Endothelial cell of umbilical vein (primary cell): ENCODE measurements at regions not wholly inside any gene's neighbourhood (a gene's known extent, or its start where the extent isn't known, plus 50 kb on each side); places are given as distances from the start of the nearest gene placed in this dataset.

Source experiments
- BruUV-seq: library from RNA; stranded (reverse); fragments of 400-500 nt; replicated peaks from 2 replicates; lab custom pipeline; 2021; lab: Mats Ljungman, UMichigan
- CTCF ChIA-PET: fragments of 300-600, 350-600 bp; sonication (Branson Sonifier 250); formaldehyde crosslinking; loops from one replicate; lab custom pipeline; 2021; ENCODE audit warnings: antibody characterized with exemption, inconsistent platforms; lab: Charles Lee
- POLR2A ChIA-PET: fragments of 300-600, 350-600 bp; sonication (Branson Sonifier 250); formaldehyde crosslinking; loops from one replicate; lab custom pipeline; 2021; ENCODE audit warnings: antibody characterized with exemption, inconsistent platforms; lab: Charles Lee
- DNase-seq: peaks from one replicate; pipeline ENCODE4 v3.0.0-alpha.2; 2011; ENCODE audit warnings: low read depth, low spot score
- FAIRE-seq: peaks from 2 replicates; lab custom pipeline; 2011; peaks lifted over from hg19 to GRCh38; lab: Jason Lieb, UNC
- H2AFZ ChIP-seq: 2 replicates; pipeline ENCODE4 v1.6.0; 2012; ENCODE audit warnings: low read depth, low read length, control low read depth, inconsistent platforms
- H3K27ac ChIP-seq: 2 replicates; pipeline ENCODE4 v1.5.1; 2011; ENCODE audit warnings: low read depth, mild to moderate bottlenecking, control low read depth, low read length, moderate library complexity; ENCODE audit not compliant: insufficient read depth
- H3K27me3 ChIP-seq, 2 experiments: 2 replicates each; pipeline versions ENCODE4 v1.6.0 to v1.6.1; 2011; ENCODE audit warnings: low read length in 2 of 2, mixed read lengths in 1 of 2; ENCODE audit not compliant: control insufficient read depth in 2 of 2, insufficient read depth in 2 of 2
- H3K36me3 ChIP-seq, 2 experiments: 2 replicates in 1 of 2; 3 replicates in 1 of 2; pipeline ENCODE4 v1.5.1; 2011; ENCODE audit warnings: low read length in 2 of 2, mild to moderate bottlenecking in 1 of 2, moderate library complexity in 1 of 2; ENCODE audit not compliant: control insufficient read depth in 2 of 2, insufficient read depth in 2 of 2; ENCODE audit errors: extremely low read depth in 1 of 2
- H3K4me1 ChIP-seq: 3 replicates; pipeline ENCODE4 v1.5.1; 2011; ENCODE audit warnings: mild to moderate bottlenecking, low read length; ENCODE audit not compliant: control insufficient read depth, insufficient read depth; ENCODE audit errors: extremely low read depth
- H3K4me2 ChIP-seq: 2 replicates; pipeline ENCODE4 v1.6.1; 2011; ENCODE audit warnings: low read length, control low read depth, mixed read lengths; ENCODE audit not compliant: insufficient read depth
- H3K4me3 ChIP-seq, 3 experiments: fragments of 200-600 bp in 1 of 3; sonication (generic), shearing (Covaris generic) in 1 of 3; replicated peaks in 1 of 3; 2 replicates each; pipeline ENCODE4 v1.5.1; 2011 to 2016; ENCODE audit warnings: control low read depth in 3 of 3, low read length in 3 of 3, mild to moderate bottlenecking in 2 of 3, inconsistent platforms in 1 of 3, low read depth in 1 of 3, moderate library complexity in 1 of 3; ENCODE audit not compliant: insufficient read depth in 1 of 3
- H3K79me2 ChIP-seq: 2 replicates; pipeline ENCODE4 v1.6.0; 2012; ENCODE audit warnings: low read length, inconsistent platforms; ENCODE audit not compliant: control insufficient read depth, insufficient read depth
- H3K9ac ChIP-seq: replicated peaks from 2 replicates; pipeline ENCODE3; 2011; ENCODE audit warnings: low read length, control low read depth; ENCODE audit not compliant: insufficient read depth; ENCODE audit errors: extremely low read depth
- H3K9me1 ChIP-seq: replicated peaks from 3 replicates; pipeline ENCODE4 v1.6.0; 2011; ENCODE audit warnings: mild to moderate bottlenecking, low read length; ENCODE audit not compliant: control insufficient read depth, insufficient read depth; ENCODE audit errors: extremely low read depth
- H3K9me3 ChIP-seq: replicated peaks from 2 replicates; pipeline ENCODE4 v1.5.1; 2012; ENCODE audit warnings: low read length, inconsistent platforms; ENCODE audit not compliant: control insufficient read depth, insufficient read depth
- H4K20me1 ChIP-seq: replicated peaks from 2 replicates; pipeline ENCODE3; 2011; ENCODE audit warnings: mild to moderate bottlenecking, low read length; ENCODE audit not compliant: control insufficient read depth, insufficient read depth; ENCODE audit errors: extremely low read depth
- CTCF ChIP-seq, 2 donors: IDR thresholded peaks; 1 replicate in 1 of 2; 2 replicates in 1 of 2; pipeline ENCODE4 v1.5.1; 2011; ENCODE audit warnings: low read length in 2 of 2, mild to moderate bottlenecking in 2 of 2, moderate library complexity in 2 of 2, control low read depth in 1 of 2, inconsistent platforms in 1 of 2, low read depth in 1 of 2; ENCODE audit not compliant: insufficient read depth in 1 of 2; ENCODE audit errors: extremely low read depth in 1 of 2
- EZH2 ChIP-seq: IDR thresholded peaks from 2 replicates; pipeline ENCODE4 v1.6.1; 2012; ENCODE audit warnings: borderline replicate concordance, low read depth, mild to moderate bottlenecking, moderate library complexity, low read length, inconsistent platforms; ENCODE audit not compliant: severe bottlenecking
- FOS ChIP-seq: IDR thresholded peaks from 2 replicates; pipeline ENCODE4 v1.6.1; 2011; ENCODE audit warnings: mild to moderate bottlenecking, low read length, moderate library complexity, borderline replicate concordance; ENCODE audit not compliant: insufficient read depth
- GATA2 ChIP-seq: IDR thresholded peaks from 2 replicates; pipeline ENCODE4 v1.7.0; 2011; ENCODE audit warnings: low read depth, mild to moderate bottlenecking, moderate library complexity, mixed read lengths, low read length; ENCODE audit not compliant: insufficient read length, insufficient read depth
- JUN ChIP-seq: IDR thresholded peaks from 2 replicates; pipeline ENCODE4 v1.6.1; 2011; ENCODE audit warnings: borderline replicate concordance, low read depth; ENCODE audit not compliant: insufficient read length, insufficient read depth
- MYC ChIP-seq: IDR thresholded peaks from one replicate; pipeline ENCODE4 v1.6.1; 2011; ENCODE audit warnings: mild to moderate bottlenecking, low read depth, low read length
- POLR2A ChIP-seq: IDR thresholded peaks from 2 replicates; pipeline ENCODE4 v1.6.1; 2012; ENCODE audit warnings: low read depth, mild to moderate bottlenecking, control low read depth, low read length
- POLR2AphosphoS5 ChIP-seq: IDR thresholded peaks from 2 replicates; pipeline ENCODE4 v1.6.1; 2012; ENCODE audit warnings: low read depth, mild to moderate bottlenecking, control low read depth, low read length, moderate library complexity; ENCODE audit not compliant: insufficient read depth
- dilution Hi-C: fragments of 300-500 bp; cut with MboI; formaldehyde crosslinking; loops from one replicate; pipeline ENCODE4 v1.15.0; 2019; ENCODE audit warnings: low sequenced_read_pairs; ENCODE audit not compliant: extremely low pct_ligation_motif_present
- intact Hi-C: fragments of 100-400 bp; cut with micrococcal nuclease; formaldehyde crosslinking; loops from one replicate; pipeline ENCODE4 v1.10.0; 2022
- TF ChIP-seq, protein P1 (sequence below): IDR thresholded peaks from 2 replicates; pipeline ENCODE4 v1.6.1; 2011; ENCODE audit not compliant: insufficient read depth, insufficient read length

GRCh38 chr19:33894787-33895186, 98.1 kb downstream of the KCTD15 start:
- Histone ChIP-seq H3K4me3 (no peak overlapping the region), H3K79me2 (no peaks in the 10 kb centered on the region), H3K4me1 (no peaks in the 10 kb centered on the region), H3K9me1 (no peaks in the 10 kb centered on the region), H3K4me2 (no peak overlapping the region), H3K9me3 (no peaks in the 10 kb centered on the region), H3K27ac (no peak overlapping the region), H3K36me3 (no peaks in the 10 kb centered on the region), H3K9ac (no peak overlapping the region), H2AFZ (no peak overlapping the region), H4K20me1 (no peaks in the 10 kb centered on the region), H3K27me3 (no peaks in the 10 kb centered on the region)
- CTCF ChIA-PET: interaction anchor here (1.0 kb wide), 1 partner anchor 97 kb away, joined by 3 read pairs; no protein-coding TSS in a partner anchor
- no peak for DNase-seq
- dilution Hi-C loops: no loop called here
- FAIRE-seq: no peak
- intact Hi-C loops: no loop called here
- TF ChIP-seq MYC (no peak), FOS (no peak), POLR2A (no peak)
- POLR2A ChIA-PET: no interaction called here
- BruUV-seq: no TSS peak

GRCh38 chr19:33895366-33895765, 98.7 kb downstream of the KCTD15 start:
- H2AFZ ChIP-seq: no peak overlapping the region
- ChIA-PET POLR2A (no interaction called here), CTCF (interaction anchor here (1.0 kb wide), 1 partner anchor 98 kb away, joined by 3 read pairs; no protein-coding TSS in a partner anchor)
- no peaks in the 10 kb centered on the region for H3K36me3 ChIP-seq
- H3K27me3 ChIP-seq: no peaks in the 10 kb centered on the region
- H3K4me2 ChIP-seq: no peak overlapping the region
- intact Hi-C loops (no loop called here), dilution Hi-C loops (no loop called here)
- DNase-seq (no peak), FAIRE-seq (no peak)
- no peak overlapping the region for H3K4me3 ChIP-seq
- H3K79me2 ChIP-seq: no peaks in the 10 kb centered on the region
- no peaks in the 10 kb centered on the region for H3K9me3 ChIP-seq
- no TSS peak for BruUV-seq
- H3K27ac ChIP-seq: no peak overlapping the region
- TF ChIP-seq POLR2A (no peak), JUN (no peak), FOS (no peak), MYC (no peak), POLR2AphosphoS5 (no peak), EZH2 (no peak), CTCF (IDR thresholded peaks at IDR 0.05; ENCODE audit: extremely low read depth in 1 of 2, insufficient read depth in 1 of 2, low read depth in 1 of 2, low read length in 2 of 2) (no peak), GATA2 (no peak)
- TF ChIP-seq, protein P1, sequence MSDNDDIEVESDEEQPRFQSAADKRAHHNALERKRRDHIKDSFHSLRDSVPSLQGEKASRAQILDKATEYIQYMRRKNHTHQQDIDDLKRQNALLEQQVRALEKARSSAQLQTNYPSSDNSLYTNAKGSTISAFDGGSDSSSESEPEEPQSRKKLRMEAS: no peak
- no peak overlapping the region for H3K9ac ChIP-seq
- H3K4me1 ChIP-seq: no peaks in the 10 kb centered on the region
- H4K20me1 ChIP-seq: no peaks in the 10 kb centered on the region
- no peaks in the 10 kb centered on the region for H3K9me1 ChIP-seq
